GM19351 (cell line): ENCODE measurements at regions not wholly inside any gene's neighbourhood (a gene's known extent, or its start where the extent isn't known, plus 50 kb on each side); places are given as distances from the start of the nearest gene placed in this dataset.
"Not testable (repeated sequence)": the region's sequence is repeated elsewhere in the genome, so short reads cannot be mapped to it uniquely, and the experiment has no call there.

Experiments used
- ATAC-seq: cut with Tn5 transposase; IDR thresholded peaks from one replicate; pipeline ENCODE4 v1.9.1; 2021; ENCODE audit warnings: mild to moderate bottlenecking, moderate library complexity; ENCODE audit not compliant: unreplicated experiment

DNA sequence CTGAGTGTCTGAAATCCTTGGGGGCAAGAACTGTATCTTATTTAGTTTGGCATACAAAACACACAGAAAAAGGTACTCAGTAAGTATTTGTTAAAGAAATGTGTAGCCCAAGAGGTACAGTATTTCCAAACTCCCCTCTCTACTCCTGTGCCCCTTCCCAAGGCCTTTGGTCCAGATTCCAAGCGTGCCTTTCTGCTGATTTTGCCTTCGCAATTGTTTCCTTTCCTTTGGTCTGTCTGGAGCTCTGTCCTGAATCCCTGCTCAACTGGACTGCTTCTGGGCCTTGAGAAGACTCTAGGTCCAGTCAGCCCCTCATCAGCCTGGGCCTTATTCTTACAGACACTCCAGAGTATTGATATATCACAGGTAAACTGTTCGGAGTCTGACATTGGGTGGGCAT is 122.2 kb upstream of the SYNCRIP start:
- ATAC-seq, result no peak

GRCh38 chr6:85756982-85757381 is 114.3 kb upstream of the SYNCRIP start:
- no peak for ATAC-seq

DNA sequence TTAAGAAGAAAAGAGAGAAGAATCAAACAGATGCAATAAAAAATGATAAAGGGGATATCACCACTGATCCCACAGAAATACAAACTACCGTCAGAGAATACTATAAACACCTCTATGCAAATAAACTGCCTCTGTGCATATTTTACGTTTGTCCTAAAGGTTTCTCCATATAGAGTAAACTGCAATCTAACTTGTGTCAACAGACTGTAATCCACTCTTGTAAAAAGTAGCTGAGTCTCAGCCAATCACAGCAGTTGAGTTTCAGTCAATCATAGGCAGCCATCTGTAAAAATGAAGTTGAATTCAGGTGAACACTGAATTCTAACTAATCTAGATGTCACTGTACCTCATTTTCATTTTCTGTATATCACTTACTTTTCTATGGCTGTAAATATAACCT is 112.2 kb upstream of the SYNCRIP start:
- ATAC-seq, result no peak

DNA sequence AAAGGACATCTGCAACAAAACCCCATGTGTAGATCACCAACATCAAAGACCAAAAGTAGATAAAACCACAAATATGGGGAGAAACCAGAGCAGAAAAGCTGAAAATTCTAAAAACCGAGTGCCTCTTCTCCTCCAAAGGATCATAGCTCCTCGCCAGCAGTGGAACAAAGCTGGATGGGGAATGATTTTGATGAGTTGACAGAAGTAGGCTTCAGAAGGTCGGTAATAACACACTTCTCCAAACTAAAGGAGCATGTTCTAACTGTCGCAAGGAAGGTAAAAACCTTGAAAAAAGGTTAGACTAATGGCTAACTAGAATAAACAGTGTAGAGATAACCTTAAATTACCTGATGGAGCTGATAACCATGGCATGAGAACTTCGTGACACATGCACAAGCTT is 109.9 kb upstream of the SYNCRIP start:
- no peak for ATAC-seq

DNA sequence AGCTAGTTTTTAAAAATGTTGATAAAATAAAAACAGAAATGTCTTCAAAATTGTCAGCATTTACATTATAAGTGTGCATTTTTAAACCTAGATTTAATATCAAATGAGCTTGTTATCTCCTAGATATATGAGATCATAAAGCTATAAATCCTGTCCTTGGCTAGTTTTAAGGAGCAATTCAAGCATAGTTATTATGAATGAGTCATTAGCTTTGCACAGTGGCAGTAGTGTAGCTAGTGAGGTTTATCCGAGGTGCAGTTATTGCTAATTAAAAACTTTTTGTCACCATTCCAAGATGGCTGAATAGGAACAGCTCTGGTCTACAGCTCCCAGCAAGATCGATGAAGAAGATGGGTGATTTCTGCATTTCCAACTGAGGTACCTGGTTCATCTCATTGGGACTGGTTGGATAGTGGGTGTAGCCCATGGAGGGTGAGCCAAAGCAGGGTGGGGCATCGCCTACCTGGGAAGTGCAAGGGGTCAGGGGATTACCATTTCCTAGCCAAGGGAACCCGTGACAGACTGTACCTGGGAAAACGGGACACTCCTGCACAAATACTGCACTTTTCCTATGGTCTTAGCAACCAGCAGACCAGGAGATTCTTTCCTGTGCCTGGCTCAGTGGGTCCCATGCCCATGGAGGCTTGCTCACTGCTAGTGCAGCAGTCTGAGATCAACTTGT is 108.8 kb upstream of the SYNCRIP start:
- ATAC-seq, result no peak

- ATAC-seq, result not testable (repeated sequence)
These were observed 107.5 kb upstream of the SYNCRIP start for GRCh38 chr6:85750146-85750545.

GRCh38 chr6:85749236-85749635 is 106.5 kb upstream of the SYNCRIP start:
- no peak for ATAC-seq

DNA sequence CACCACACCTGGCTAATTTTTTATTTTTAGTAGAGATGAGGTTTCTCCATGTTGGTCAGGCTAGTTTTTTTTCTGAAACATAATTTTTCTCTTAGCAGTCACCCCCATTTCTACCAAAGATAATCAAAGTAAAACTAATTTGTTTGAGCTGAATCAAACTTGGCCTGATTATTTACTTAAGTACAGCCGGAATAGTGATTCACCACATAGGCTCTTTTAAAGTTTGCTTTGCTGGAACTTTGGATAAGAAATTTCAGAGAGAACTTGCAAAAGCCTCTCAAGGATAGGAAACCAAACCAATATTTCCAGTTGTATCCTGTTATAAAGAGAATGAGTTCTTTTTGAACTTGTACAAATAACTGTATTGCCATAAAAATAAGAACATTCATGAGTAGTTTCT is 105.0 kb upstream of the SYNCRIP start:
- no peak for ATAC-seq

DNA sequence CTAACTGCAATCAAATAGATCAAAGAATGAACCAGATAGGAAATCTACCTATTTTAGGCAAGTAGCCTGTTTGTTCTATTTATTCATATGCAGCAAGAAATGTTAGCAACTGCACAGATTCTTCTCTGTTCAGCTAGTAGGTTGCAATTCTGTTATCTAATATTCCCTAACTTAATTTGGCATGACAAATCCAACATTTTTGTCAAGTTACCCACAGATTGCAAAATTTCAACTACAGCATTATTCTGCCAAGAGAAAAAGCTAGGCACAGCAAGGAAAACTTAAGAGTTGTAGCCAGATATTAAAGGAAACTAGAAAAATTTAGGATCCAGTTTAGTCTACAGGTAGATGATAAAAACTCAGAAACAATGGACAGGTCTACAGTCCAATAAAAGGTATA is 104.4 kb upstream of the SYNCRIP start:
- ATAC-seq, result no peak

GRCh38 chr6:85744433-85744970 is 101.8 kb upstream of the SYNCRIP start:
- ATAC-seq, result no peak

- no peak for ATAC-seq
These were observed 83.5 kb upstream of the SYNCRIP start for GRCh38 chr6:85726206-85726605.

DNA sequence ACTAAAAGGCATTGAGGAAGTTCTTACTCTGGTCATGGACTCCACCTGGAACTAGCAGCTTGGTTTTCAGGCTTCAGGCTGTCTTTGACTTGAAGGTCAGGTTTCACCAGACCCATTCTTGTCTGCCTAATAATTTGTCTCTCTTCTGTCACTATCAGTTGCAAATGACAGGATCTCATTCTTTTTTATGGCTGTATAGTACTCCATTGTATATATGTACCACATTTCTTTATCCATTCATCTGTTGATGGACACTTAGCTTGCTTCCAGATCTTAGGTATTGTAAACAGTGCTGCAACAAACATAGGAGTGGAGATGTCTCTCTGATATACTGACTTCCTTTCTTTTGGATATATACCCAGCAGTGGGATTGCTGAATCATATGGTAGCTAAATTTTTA is 73.1 kb upstream of the SYNCRIP start:
- no peak for ATAC-seq

DNA sequence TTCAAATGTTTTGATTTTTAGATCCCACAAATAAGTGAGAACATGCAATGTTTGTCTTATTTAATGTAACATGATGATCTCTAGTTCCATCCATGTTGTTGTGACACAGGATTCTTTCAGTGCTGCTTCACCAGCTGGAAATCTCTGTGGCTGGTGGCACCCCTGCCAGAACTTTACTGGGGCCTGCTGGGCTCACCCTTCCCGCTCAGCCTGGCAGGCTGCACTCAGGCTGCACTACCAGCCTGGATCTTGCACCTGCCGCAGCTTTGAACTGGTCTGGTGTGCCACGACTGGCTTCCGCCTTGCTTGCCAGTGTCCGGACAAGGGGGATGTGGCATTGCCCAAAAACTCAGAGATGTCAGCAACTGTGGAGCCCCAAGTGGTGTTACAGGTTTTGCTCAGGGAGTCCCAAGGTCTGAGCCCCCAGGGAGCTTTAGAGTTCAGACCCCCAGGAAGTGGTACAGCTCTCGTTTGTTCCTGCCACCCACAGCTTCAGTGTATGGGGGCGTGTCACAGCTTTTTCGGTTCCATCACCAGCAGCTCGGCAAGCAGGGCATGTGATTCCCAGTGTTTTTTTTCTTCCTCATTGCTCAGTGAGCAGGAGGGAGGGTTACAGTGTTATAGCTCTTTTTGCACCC is 72.3 kb upstream of the SYNCRIP start:
- no peak for ATAC-seq

- ATAC-seq, result no peak
These were observed 69.7 kb upstream of the SYNCRIP start for GRCh38 chr6:85712346-85712745.

DNA sequence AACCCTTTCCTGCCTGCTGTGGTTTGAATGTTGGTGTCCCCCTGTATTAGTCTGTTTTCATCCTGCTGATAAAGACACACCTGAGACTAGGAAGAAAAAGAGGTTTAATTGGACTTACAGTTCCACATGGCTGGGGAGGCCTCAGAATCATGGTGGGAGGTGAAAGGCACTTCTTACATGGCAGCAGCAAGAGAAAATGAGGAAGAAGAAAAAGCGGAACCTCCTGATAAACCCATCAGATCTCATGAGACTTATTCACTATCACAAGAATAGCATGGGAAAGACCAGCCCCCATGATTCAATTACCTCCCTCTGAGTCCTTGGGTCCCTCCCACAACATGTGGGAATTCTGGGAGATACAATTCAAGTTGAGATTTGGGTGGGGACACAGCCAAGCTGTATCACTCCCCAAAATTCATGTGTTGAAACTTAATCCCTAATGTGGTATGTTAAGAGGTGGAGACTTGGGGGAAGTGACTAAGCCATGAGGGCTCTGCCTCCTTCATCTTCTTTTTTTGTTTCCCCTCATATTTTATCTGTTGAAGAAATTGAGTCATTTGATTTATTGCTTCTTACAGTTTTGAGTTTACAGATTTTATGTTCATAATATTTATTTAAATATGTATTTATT is 64.9 kb upstream of the SYNCRIP start:
- ATAC-seq, result not testable (repeated sequence)

DNA sequence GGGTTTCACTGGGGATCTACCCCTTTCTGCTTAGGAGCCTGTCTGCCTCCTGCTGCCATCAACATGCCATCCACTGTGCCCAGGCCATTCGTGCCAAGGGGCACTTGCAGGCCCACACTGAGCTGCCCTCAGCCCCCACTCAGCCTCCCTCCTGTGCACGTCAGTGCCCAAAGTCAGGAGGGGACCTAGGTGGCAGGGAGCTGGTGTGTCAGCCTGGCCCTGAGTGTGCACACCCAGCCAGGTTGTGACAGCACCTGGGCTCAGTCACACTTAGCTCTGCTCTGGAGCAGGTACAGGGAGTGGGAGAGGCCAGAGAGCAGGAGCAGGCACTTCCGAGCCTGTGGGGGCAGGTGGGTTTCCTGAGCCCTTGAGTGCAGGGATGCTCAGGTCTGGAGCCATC is 63.6 kb upstream of the SYNCRIP start:
- ATAC-seq, result no peak

DNA sequence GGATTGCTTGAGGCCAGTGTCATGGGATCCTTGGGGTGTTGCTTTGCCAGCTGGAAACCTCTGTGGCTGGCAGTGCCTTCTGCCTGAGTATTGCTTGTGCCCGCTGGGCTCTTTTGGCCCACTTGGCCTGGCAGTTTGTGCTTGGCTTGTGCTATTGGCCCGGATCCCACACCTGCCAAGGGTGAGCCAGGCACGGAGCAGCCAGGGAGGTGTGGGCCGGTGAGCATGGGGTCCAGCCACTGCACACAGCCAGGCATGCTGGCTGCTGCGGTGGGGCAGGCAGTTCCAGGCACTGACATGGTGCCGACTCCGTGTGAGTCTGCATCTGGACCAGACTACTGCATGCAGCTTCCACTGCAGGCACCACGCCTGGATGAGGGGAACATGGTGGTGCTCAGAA is 62.5 kb upstream of the SYNCRIP start:
- no peak for ATAC-seq

- no peak for ATAC-seq
These were observed 60.7 kb upstream of the SYNCRIP start for GRCh38 chr6:85703406-85703805.
